Suppressor macrophage treated with lipopolysaccharide for 1 hour (primary cell): ENCODE measurements at regions not wholly inside any gene's neighbourhood (a gene's known extent, or its start where the extent isn't known, plus 50 kb on each side); places are given as distances from the start of the nearest gene placed in this dataset.

Experiments used
- DNase-seq, 3 donors: peaks; one replicate each; pipeline ENCODE4 v3.0.0-alpha.2; 2020 to 2022

DNA sequence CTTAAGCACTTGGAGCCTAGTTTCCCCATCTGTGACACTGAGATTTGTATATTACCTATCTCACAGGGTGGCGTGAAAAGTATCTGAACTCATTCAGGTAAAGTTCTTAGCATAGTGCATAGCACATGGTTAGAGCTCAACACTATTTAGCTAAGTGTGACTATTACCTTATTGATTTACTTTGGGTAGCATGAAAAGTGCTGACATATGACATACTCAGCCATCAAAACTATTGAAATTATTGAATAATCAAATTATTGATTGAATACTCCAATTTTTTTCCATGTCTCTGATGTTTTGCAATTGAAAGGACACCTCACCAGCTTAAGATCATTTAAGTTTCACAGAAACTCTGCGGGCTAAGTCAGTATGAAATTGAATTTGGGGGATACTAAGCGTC lies 715.0 kb downstream of the EFNB2 start:
- DNase-seq: no peak

DNA sequence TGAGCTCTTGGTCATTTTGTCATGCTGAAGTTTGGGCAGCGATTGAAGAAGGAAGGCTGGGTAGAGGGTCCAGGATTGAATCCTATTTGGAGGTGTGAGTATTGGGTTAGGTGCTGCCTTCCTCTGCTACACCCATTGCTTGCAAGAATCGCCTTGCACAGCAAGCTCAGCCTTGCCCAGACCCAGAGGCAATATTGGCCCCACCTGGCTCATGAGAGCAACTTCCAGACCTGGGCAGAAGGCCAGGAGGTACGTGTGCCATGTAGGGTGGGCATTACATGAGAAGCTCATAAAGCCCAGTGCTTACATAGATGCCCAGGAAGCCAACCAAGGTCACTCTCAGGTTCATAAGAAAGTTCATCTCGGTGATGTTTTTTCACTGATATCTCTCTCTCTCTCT lies 718.0 kb downstream of the EFNB2 start:
- DNase-seq: no peak

DNA sequence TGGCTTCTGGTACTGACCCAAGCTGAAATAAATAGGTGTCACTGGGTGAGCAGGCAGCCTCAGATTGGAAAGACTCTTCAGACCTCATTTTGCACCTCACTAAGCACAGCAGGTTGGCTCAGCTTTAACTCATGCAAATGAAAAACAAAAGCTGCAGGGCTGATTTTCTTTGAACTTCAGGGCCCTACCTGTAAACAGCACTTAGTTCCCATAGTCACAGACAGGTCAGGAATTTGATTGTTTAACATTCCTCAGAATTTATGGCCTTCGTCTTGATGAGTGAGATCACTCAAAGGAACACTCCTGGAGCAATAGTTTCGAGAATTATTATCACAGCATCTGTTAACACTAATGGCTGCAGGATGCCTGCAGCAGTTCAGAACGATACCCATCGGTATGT lies 718.5 kb downstream of the EFNB2 start:
- no peak for DNase-seq

- no peak for DNase-seq
These were observed 720.6 kb downstream of the EFNB2 start for GRCh38 chr13:105814902-105815250.

DNA sequence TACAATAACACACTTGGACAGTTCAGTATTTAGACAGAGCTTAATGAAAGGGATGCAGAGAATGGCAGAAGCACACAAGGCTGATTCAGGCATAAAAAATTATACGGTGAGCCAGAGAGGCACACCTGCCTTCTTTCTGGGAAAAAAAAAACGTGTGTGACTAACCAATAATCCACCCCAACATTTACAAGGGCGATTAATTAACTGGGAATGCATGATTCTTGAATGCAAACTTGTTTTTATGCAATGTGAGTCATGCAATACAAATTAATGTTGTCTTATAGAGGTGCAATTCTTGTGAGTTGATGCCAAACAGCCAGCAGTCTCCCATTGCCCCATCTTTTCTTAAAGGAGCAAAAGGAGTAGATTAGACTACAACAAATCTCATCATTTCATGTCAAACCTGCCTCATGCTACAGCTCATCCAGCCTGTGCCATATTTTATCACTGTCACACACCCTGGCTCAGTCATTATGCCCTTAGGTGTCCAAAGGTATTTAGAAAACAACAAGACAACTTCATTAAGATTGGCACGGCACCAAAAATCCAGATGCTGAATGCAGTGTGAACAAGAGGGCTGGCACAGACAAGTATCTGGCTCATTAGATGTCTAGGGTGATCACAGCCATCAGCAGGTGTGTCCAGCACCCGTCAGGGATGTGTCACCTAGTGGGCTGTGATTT lies 721.1 kb downstream of the EFNB2 start:
- DNase-seq: no peak

GRCh38 chr13:105806628-105806920 lies 728.9 kb downstream of the EFNB2 start:
- DNase-seq: no peak

DNA sequence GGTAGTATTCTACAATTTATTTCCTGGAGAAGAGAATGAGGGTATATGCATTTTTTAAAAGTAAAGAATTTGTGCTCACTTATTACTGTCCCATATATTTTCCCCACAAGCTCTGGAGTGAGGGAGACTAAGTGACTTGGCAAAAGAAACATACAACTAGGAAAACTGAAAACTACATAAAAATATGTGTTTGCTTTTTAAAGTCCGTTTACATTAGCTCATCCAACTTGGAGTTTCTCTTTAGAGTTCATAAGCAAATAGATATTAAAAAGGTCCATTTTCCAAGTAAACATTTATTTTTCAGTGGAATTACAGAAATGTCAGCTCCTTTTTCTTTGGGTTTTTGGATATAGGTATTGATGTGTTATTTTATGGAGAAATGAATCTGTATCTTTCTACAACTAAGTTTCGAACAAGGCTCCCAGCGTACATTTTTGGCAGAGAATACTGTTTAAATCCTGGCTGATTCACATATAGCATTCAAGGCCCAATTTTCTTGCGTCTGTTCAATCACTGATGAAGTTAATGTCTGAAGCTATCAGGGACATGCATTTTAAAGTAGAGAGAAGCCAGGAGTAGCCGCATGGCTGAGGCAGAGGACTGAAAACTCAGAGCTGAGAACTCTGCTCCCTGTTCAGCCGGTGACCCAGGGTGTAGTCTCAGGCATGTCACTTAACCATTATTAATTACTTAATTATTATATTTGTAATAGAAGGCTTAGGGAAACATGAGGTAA lies 729.4 kb downstream of the EFNB2 start:
- no peak for DNase-seq

- no peak for DNase-seq
These were observed 730.8 kb downstream of the EFNB2 start for GRCh38 chr13:105804561-105805190.

- no peak for DNase-seq
These were observed 736.3 kb downstream of the EFNB2 start for GRCh38 chr13:105799155-105799554.

GRCh38 chr13:105798541-105798940 lies 736.9 kb downstream of the EFNB2 start:
- no peak for DNase-seq

DNA sequence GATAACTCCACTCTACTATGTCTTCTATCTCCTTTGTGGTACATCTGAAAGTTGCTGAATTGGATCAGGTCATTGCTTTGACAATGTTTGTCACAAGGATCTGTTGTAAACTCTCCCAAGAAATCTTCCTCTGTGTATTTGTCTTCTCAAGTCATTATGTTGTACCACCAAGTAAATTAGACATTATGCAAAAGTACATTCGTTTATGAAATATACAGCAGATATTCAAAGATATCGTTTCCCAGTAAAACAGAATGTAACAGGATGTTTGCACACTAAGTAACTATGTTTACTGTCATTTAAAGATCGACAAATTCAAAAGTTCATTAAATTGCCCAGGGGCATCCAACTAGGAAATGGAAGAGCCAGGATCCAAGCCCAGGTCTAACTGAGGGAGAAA lies 739.4 kb downstream of the EFNB2 start:
- no peak for DNase-seq

- DNase-seq: no peak
These were observed 744.5 kb downstream of the EFNB2 start for GRCh38 chr13:105790923-105791322.

- no peak for DNase-seq
These were observed 746.9 kb downstream of the EFNB2 start for GRCh38 chr13:105788530-105788929.

DNA sequence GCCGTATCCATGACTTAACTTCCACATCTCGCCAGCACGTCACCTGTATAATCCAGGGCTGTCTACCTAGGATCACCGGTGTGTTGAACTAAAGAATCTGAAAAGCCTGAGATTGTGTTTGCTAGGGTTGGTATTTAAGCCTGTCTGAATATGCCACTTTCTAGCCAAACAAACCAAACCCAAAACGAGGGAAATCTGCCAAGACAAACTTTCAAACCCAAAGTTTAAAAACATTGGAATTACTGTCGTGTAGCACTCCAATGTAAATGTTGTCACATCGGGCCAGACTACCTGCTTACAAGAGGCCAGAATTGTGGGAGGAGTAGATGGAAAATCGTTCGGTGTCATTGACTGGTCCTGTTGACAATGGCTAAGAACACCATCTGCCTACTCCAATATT lies 747.8 kb downstream of the EFNB2 start:
- DNase-seq: no peak

GRCh38 chr13:105785436-105785835 lies 750.0 kb downstream of the EFNB2 start:
- DNase-seq: no peak

GRCh38 chr13:105783261-105783660 lies 752.2 kb downstream of the EFNB2 start:
- no peak for DNase-seq

- DNase-seq: no peak
These were observed 757.3 kb downstream of the EFNB2 start for GRCh38 chr13:105778196-105778595.

DNA sequence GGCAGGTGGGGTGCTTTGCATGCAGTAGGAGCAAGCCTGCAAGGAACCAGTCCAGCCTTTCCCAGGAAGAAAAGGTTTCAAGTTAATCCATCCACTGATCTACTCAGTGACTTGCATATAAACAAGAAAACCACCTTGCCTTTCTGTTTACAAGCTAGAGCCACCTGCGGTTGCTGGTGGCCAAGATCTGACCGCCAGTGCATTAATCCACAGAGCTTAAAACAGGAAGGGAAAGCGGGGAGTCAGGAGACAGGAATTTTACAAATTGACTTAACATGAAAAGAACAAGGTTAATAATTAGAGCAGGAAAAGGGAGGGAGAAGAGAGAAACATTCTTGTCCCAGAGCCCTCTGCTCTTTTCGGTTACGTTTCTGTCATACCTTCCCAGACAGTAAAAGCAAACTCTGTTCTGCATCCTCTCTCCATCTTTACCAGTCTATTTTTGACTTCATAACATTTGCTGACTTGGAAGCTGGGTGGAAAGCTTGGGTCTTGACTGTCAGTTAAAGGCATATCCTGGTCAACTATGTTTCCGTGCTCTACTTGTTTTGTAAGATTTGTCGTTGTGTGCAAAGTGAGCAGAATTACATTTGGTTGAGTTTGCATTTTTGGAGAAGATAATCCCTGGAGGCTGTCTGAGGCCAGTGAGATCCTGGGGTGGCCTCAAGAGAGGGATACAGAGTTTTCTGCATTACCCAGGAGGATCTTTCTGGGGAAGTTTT lies 760.6 kb downstream of the EFNB2 start:
- DNase-seq: no peak

- DNase-seq: no peak
These were observed 761.5 kb downstream of the EFNB2 start for GRCh38 chr13:105773863-105774538.

- DNase-seq: no peak
These were observed 762.2 kb downstream of the EFNB2 start for GRCh38 chr13:105773241-105773640.

GRCh38 chr13:105764486-105764885 lies 771.0 kb downstream of the EFNB2 start:
- DNase-seq: no peak

GRCh38 chr13:105763851-105764250 lies 771.6 kb downstream of the EFNB2 start:
- no peak for DNase-seq

GRCh38 chr13:105762096-105762495 lies 773.4 kb downstream of the EFNB2 start:
- no peak for DNase-seq
